Hematopoietic multipotent progenitor cell treated with erythropoietin and hydrocortisone succinate and interleukin-3 and kit ligand, for 15 days (in vitro differentiated cells): ENCODE measurements at regions not wholly inside any gene's neighbourhood (a gene's known extent, or its start where the extent isn't known, plus 50 kb on each side); places are given as distances from the start of the nearest gene placed in this dataset.
A peak's percentile ranks its signal among the peaks of the same experiment; 100 is the strongest.

Experiments
- DNase-seq: peaks from one replicate; pipeline ENCODE4 v3.0.0-alpha.2; 2015; ENCODE audit warnings: low spot score

DNA sequence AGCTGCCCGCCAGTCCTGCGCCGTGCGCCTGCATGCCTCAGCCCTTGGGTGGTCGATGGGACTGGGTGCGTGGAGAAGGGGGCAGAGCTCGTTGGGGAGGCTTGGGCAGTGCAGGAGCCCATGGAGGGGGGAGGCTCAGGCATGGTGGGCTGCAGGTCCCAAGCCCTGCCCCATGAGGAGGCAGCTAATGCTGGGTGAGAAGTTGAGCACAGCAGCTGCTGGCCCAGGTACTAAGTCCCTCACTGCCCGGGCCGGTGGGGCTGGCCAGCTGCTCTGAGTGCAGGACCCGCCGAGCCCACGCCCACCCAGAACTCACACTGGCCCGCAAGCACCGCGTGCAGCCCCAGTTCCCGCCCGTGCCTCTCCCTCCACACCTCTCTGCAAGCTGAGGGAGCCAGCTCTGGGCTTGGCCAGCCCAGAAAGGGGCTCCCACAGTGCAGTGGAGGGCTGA is 764.3 kb upstream of the TYRP1 start:
- DNase-seq = no peak

DNA sequence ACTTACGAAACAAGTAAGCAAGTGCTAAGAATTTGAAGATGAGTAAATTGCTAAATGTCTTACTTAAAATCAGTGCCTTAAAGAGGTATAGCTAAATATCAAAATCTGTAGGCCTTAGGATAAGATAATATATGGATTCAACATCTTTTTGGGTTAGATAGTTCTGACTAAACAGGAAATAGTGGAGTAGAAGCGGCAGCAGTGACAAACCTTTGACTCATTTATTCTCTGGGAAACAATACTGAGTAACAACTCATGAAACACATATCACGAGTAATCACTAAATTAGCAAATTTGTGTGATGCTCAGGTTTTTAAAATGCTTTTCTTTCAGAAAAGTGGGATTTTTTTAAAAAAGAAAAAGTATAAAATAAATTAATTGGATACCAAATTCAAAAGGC is 762.1 kb upstream of the TYRP1 start:
- DNase-seq = no peak

- no peak for DNase-seq
These were observed 761.4 kb upstream of the TYRP1 start for GRCh38 chr9:11931751-11932150.

DNA sequence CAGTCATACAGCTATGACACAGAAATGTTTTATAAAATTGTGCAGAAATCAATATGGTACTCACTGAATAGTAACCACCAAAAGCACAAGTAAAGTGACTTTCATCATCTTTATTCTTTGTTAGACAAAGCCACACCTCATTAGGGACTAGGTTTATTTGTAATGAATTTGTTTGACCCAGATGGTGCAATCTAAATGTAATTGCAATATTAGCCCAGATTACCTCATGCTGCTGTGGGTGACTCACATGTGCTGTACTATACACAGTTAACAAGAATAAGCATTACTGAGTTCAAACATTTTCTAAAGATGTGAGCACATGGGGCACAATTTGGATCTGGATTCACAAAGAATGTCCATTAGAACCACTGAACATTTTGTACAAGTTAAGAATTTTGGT is 759.3 kb upstream of the TYRP1 start:
- no peak for DNase-seq

GRCh38 chr9:11946531-11946930 is 746.7 kb upstream of the TYRP1 start:
- no peak for DNase-seq

GRCh38 chr9:11962327-11962726 is 730.9 kb upstream of the TYRP1 start:
- DNase-seq = no peak

GRCh38 chr9:11966786-11967185 is 726.4 kb upstream of the TYRP1 start:
- DNase-seq = no peak

DNA sequence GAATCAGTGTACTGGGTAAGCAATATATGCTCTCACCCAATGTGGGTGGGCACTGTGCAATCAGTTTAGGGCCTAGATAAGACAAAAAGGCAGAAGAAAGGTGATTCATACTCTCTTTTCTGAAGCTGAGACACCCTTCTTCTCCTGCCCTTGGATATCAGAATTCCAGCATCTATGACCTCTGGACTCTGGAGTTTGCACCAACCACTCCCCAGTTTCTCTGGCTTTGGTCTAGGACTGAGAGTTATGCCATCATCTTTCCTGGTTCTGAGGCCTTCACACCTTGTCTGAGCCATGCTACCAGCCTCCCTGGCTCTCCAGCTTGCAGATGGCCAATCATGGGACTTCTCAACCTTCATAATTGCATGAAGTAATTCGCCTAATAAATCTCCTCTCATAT is 724.6 kb upstream of the TYRP1 start:
- DNase-seq = no peak

DNA sequence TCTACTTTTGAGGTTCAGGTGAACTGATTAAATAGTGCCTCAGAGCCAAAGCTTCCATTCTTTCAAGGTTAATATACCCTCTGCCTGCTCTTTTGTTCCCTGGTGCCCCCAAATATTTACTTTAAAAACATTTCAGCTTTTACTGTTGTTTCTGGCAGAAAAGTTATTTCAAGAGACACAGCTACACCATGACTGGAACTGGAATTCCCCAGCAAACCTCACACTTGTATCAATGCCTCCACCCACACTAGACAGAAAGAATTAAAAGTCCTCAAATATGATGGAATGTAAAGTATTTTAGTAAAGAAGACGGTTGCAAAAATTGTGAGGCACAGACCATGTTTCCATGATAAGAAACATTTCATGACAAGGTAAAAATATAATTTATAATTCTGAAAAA is 720.2 kb upstream of the TYRP1 start:
- no peak for DNase-seq

DNA sequence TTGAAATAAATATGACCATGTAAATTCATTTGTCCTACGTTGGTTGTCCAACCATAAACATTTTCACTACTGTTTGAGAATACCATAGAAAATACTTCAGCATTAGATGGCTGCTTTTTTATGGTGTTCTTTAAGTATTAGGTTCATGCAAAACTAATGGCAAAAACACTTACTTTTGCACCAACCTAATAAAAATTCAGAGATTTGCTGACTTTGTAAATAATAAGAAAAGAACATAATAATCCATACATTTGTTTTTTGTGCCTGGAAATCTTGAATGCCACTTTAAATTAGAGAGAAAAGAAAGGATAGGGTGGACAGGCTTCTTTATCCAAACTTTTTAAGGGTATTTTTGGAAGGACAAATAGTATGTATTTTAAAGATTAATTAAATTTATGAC is 719.7 kb upstream of the TYRP1 start:
- no peak for DNase-seq

DNA sequence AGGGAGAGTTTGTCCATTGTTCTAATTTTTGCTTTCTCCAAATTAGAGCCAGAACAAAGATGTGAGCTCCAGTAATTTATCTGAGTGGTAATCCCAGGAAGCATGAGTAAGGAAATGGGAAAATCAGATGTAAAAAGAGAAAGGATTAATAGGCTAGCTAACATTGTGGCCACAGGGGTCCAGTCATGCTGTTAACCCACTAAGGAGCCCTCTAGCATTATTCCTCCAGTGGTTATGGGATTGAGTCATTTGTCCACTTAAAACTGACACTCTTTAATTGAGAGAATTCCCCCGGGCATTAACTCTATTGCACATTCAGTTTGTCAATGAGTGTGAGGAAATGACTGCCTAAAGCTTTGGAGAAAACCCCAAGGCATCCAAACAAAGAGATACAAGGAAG is 700.3 kb upstream of the TYRP1 start:
- no peak for DNase-seq

- no peak for DNase-seq
These were observed 678.7 kb upstream of the TYRP1 start for GRCh38 chr9:12014488-12014887.

- DNase-seq = no peak
These were observed 639.0 kb upstream of the TYRP1 start for GRCh38 chr9:12054235-12054634.

DNA sequence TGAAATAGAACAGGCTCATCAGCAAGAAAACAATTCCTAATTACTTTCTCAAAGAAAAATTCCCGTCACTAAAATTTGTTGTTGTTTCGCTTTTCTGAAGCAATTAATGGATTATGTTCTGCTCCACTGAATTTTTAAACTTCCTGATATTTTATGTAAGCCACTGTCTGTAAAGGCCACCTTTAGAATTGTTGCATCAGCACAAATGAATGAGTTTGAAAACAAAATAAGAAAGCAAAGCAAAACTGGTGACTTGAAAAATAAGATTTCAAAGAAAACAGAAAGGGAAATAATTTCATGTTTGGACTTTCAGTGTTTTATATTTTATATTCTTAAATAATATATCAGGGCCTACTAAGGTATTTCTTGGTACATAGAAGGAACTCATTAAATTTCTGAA is 636.3 kb upstream of the TYRP1 start:
- DNase-seq = no peak

DNA sequence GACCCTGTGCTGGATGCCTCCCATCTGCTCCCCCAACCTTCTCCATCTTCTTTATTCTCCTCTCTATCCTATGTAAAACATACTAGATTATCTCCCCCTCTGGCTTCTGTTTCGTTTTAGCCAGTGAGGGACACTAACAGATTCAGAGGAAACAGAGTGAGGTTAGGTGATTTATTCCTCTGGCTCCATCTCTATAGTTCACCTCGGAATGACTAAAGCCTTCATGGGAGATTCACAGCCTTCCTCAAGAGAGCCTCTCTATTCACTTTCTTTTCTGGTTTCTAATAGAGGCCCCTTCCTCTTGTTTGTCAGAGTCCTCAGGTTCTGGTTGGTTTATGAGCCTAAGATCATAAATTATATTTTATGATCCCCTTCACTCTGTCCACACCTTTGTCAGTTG is 633.1 kb upstream of the TYRP1 start:
- no peak for DNase-seq

- no peak for DNase-seq
These were observed 632.4 kb upstream of the TYRP1 start for GRCh38 chr9:12060811-12061210.

DNA sequence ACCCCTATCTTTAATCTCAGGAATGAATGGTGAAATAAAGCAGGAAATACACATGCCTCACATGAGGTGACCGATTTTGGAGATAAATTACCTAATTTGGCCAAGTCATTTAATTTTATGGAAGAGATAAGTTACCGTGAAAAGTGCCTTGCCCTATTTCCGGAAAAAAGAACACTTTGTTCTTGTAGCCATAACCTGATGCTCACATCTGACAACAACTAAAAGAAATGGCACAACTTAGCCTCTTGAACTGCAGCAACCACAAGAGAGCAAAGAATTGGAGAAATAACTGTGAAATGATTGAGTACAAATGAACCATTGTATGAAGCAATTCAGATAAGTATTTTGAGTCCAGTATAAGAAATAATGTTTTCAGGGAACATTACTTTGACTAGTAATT is 628.1 kb upstream of the TYRP1 start:
- DNase-seq = no peak

- DNase-seq = no peak
These were observed 627.5 kb upstream of the TYRP1 start for GRCh38 chr9:12065686-12066085.

- no peak for DNase-seq
These were observed 626.6 kb upstream of the TYRP1 start for GRCh38 chr9:12066455-12067035.

DNA sequence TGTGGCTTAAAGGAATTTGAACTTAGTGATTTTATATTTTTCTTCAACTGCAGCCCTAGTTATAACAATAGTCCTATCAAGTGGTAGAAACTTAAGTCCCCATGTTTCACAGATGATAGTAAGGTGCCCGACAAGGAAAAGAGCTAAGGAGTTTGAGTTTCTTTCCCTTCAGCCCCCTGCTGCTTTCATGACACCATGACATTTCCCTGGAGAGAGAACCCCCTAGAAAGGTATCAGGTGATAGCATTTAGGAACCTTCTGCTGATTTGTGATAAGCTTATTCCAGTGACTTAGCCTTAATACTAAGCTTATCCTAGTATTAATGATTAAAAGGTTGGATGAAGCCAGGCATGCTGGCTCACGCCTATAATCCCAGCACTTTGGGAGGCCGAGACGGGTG is 623.8 kb upstream of the TYRP1 start:
- DNase-seq = no peak

- DNase-seq = no peak
These were observed 607.8 kb upstream of the TYRP1 start for GRCh38 chr9:12085399-12085798.

DNA sequence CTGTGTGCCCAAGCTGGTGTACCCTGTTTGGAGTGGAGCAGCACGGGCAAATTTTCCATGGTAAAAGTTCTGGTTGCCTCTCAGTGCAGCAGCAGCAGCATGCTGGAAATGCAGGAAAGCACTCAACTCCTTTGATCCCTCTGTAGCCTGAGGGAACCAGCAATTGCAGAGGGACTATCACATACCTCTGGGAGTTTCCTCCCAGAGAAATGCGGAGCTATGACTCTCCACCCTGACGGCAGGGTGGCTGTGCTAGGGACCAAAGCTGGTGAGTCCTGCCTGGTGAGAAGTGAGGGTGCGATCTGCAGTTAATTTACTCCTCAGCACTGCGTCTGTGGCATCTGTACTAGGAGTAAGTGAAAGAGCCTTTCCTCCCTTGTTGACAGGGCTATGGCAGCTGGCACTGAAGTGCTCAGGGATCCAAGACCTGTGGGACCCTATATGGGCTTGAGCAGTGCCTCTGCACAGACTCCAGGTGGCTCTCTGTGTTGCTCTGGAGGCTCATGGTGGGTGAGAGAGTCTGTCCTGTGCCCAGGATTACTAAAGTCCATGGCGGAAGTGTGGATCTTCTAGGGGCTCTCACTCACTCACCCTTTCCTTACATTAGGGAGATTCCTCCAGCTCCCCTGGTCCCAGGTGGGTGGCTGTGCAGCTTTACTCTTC is 601.2 kb upstream of the TYRP1 start:
- DNase-seq = no peak

DNA sequence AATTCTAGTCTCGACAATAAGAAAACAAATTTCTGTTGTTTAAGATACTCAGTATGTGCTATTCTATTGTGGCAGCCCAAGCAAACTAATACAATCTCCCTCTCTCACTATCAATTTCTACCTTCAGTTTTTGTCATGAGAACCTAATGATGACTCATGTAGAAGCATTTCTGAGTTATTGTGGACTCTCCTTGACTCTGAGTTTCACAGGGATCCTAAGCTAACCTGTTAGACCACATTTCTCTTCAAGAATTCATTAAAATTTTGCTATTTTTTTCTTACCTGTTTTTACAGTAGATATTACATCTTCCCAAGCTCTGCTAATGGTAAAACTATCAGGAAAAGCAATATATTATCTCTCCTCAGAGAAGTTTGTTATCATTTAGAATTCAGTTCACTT is 599.1 kb upstream of the TYRP1 start:
- DNase-seq = no peak

DNA sequence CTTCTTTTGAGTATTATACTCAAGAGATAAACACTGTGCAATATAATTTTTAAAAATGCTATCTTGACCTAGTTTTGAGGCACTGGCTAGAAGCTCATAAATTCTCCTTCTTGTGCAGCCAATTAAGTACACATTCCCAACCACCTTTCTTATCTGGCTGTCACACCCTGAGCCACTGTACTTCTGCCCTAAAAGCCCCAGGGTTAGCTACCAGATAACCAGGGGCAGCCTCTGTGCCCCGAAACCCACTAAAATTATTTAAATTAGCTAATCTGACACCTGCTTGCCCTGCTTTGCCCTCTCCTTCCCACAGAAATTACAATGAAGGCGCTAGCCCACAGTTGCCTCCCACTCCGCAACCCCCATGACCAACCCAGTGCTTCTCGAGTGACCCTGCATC is 597.3 kb upstream of the TYRP1 start:
- DNase-seq = peak; percentile 1
